WTC11 (cell line): ENCODE measurements at regions not wholly inside any gene's neighbourhood (a gene's known extent, or its start where the extent isn't known, plus 50 kb on each side); places are given as distances from the start of the nearest gene placed in this dataset.

Experiments
- FOXK1 ChIP-seq: sonication (generic); formaldehyde crosslinking; IDR thresholded peaks from 2 replicates; pipeline ENCODE4 v1.8.0; 2022; ENCODE audit warnings: mild to moderate bottlenecking, moderate library complexity, missing genetic modification reagents
- FOXP1 ChIP-seq: sonication (generic); formaldehyde crosslinking; IDR thresholded peaks from 2 replicates; pipeline ENCODE4 v1.8.0; 2022; ENCODE audit warnings: missing genetic modification reagents, mild to moderate bottlenecking, moderate library complexity, borderline replicate concordance
- FOXP4 ChIP-seq: sonication (generic); formaldehyde crosslinking; IDR thresholded peaks from 2 replicates; pipeline ENCODE4 v1.8.0; 2022; ENCODE audit warnings: mild to moderate bottlenecking, missing genetic modification reagents
- MXD4 ChIP-seq: fragments of 250-450 bp; sonication (Bioruptor Pico); IDR thresholded peaks from 2 replicates; pipeline ENCODE4 v1.8.0; 2021; ENCODE audit warnings: mild to moderate bottlenecking, moderate library complexity, borderline replicate concordance
- MYBL2 ChIP-seq: sonication (generic); formaldehyde crosslinking; IDR thresholded peaks from 2 replicates; pipeline ENCODE4 v1.8.1; 2023; ENCODE audit warnings: mild to moderate bottlenecking, moderate library complexity, missing genetic modification reagents
- NFYB ChIP-seq: sonication (generic); formaldehyde crosslinking; conservative IDR thresholded peaks from 2 replicates; pipeline ENCODE4 v1.8.0; 2022; ENCODE audit warnings: low read depth, missing genetic modification reagents
- RELA ChIP-seq: sonication (generic); formaldehyde crosslinking; IDR thresholded peaks from 2 replicates; pipeline ENCODE4 v1.8.1; 2022; ENCODE audit warnings: missing genetic modification reagents, mild to moderate bottlenecking, borderline replicate concordance
- TEAD4 ChIP-seq: sonication (generic); formaldehyde crosslinking; IDR thresholded peaks from 2 replicates; pipeline ENCODE4 v1.8.0; 2022; ENCODE audit warnings: mild to moderate bottlenecking, missing genetic modification reagents
- ZBTB43 ChIP-seq: sonication (generic); formaldehyde crosslinking; IDR thresholded peaks from 2 replicates; pipeline ENCODE4 v1.8.1; 2023; ENCODE audit warnings: mild to moderate bottlenecking, missing genetic modification reagents
- ZNF121 ChIP-seq: sonication (generic); formaldehyde crosslinking; IDR thresholded peaks from 2 replicates; pipeline ENCODE4 v1.8.0; 2023; ENCODE audit warnings: missing genetic modification reagents
- ZNF423 ChIP-seq: fragments of 250-450 bp; sonication (Bioruptor Pico); IDR thresholded peaks from 2 replicates; pipeline ENCODE4 v2.1.2; 2022; ENCODE audit warnings: mild to moderate bottlenecking, moderate library complexity
- TF ChIP-seq, protein P1 (sequence below): fragments of 200-600 bp; IDR thresholded peaks from 2 replicates; pipeline ENCODE4 v1.8.0; 2022; ENCODE audit warnings: antibody characterized with exemption

GRCh38 chr2:45210462-45211195 is 201.4 kb upstream of the SIX2 start:
- TF ChIP-seq, protein P1, sequence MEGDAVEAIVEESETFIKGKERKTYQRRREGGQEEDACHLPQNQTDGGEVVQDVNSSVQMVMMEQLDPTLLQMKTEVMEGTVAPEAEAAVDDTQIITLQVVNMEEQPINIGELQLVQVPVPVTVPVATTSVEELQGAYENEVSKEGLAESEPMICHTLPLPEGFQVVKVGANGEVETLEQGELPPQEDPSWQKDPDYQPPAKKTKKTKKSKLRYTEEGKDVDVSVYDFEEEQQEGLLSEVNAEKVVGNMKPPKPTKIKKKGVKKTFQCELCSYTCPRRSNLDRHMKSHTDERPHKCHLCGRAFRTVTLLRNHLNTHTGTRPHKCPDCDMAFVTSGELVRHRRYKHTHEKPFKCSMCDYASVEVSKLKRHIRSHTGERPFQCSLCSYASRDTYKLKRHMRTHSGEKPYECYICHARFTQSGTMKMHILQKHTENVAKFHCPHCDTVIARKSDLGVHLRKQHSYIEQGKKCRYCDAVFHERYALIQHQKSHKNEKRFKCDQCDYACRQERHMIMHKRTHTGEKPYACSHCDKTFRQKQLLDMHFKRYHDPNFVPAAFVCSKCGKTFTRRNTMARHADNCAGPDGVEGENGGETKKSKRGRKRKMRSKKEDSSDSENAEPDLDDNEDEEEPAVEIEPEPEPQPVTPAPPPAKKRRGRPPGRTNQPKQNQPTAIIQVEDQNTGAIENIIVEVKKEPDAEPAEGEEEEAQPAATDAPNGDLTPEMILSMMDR = no peak
- TF ChIP-seq RELA = no peak
- no peak for TF ChIP-seq FOXP1 (CRISPR knock-in tag)
- TF ChIP-seq FOXP4 (CRISPR knock-in tag) = no peak
- no peak for TF ChIP-seq NFYB
- TF ChIP-seq FOXK1 (CRISPR knock-in tag) = no peak
- TF ChIP-seq MYBL2 (CRISPR knock-in tag) = no peak
- no peak for TF ChIP-seq ZNF423 (CRISPR knock-in tag)
- no peak for TF ChIP-seq ZNF121 (CRISPR knock-in tag)
- TF ChIP-seq ZBTB43 (CRISPR knock-in tag) = no peak
- TF ChIP-seq MXD4 (CRISPR knock-in tag) = no peak
- no peak for TF ChIP-seq TEAD4 (CRISPR knock-in tag)
